ENCODE measurements at regions not wholly inside any gene's neighbourhood (a gene's known extent, or its start where the extent isn't known, plus 50 kb on each side); places are given as distances from the start of the nearest gene placed in this dataset.

DNA sequence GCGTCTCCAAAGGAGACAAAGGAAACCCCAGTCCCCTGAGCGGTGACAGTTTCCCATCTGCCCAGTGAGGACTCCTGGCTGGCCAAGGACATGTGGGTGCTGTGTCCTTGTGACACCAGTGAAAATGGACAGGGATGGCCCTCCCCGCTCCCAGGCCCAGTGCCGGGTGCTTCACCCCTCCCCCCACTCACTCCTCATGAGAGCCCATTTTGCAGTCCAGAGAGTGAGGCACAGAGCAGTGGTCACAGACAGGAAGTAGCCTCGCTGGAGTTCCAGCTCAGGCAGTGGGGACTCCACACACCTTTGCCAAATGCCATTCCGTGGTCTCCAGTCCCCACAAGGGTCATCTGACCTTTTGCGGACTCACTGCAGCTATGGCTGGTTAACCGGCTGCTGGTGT is 642.9 kb downstream of the PTPRU start:
- ATAC-seq: no peak
- 38% methylated on average over 7 of the region's 8 CpGs for WGBS (ENCODE audit: insufficient coverage, insufficient replicate concordance, low lambda C conversion rate, missing lambda C conversion rate)

DNA sequence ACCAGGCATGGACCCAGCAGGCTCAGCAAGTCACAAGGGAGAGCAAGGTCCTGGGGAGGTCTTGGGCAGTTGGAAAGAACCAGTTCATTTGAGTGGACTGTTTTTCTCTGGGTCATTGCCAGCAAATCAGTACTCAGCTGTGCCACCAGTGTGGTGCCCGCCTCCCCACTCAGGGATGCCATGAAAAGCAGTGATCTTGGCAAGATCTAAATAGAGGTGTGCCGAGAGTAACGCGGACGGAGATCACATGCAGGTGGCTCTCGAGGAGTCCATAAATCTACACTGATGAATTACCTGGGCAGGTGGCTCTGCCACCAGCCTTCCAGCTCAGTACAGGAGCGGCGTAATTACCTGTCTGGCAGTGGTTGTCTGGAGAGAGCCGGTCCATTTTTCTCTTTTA is 642.2 kb downstream of the PTPRU start:
- intact Hi-C loops (cut with micrococcal nuclease; ENCODE audit: unreplicated experiment): no loop called here

More for the DNA sequence above, 642.9 kb downstream of the PTPRU start:
- SMC1A ChIA-PET (ENCODE audit: uncharacterized antibody, unreplicated experiment): no interaction called here
- H2AFZ ChIP-seq (ENCODE audit: control insufficient read depth, low read depth, low read length): no peak overlapping the region
- H3K27ac ChIP-seq (ENCODE audit: control insufficient read depth, insufficient read depth): no peak overlapping the region
- in situ Hi-C loops (cut with MboI): no loop called here
- FAIRE-seq (no peak), DNase-seq (ENCODE audit: low read depth, low spot score) (no peak)
- H3K79me2 ChIP-seq (ENCODE audit: control insufficient read depth, insufficient read depth, low read length): no peaks in the 10 kb centered on the region
- H3K27me3 ChIP-seq (replicated peaks in 1 of 2; ENCODE audit: control insufficient read depth in 2 of 2, insufficient read depth in 2 of 2, low read length in 1 of 2): no peaks in the 10 kb centered on the region
- intact Hi-C loops (cut with micrococcal nuclease; ENCODE audit: unreplicated experiment): no loop called here
- H3K4me1 ChIP-seq (ENCODE audit: control insufficient read depth, insufficient read depth, low read length): no peaks in the 10 kb centered on the region
- POLR2A ChIA-PET: no interaction called here
- no peaks in the 10 kb centered on the region for H3K36me3 ChIP-seq (ENCODE audit: control insufficient read depth in 2 of 2, insufficient read depth in 2 of 2, low read length in 1 of 2)
- no peaks in the 10 kb centered on the region for H3K9me3 ChIP-seq (replicated peaks; ENCODE audit: control insufficient read depth, insufficient read depth, low read length)
- TF ChIP-seq ZSCAN29 (IDR thresholded peaks at IDR 0.05): no peak
- H3K9ac ChIP-seq (ENCODE audit: control insufficient read depth, insufficient read depth, low read length): no peak overlapping the region
- H3K4me3 ChIP-seq: no peak overlapping the region
- H3K4me2 ChIP-seq (ENCODE audit: control insufficient read depth, insufficient read depth): no peak overlapping the region
- BruUV-seq (replicated peaks): no TSS peak
- H4K20me1 ChIP-seq (ENCODE audit: control insufficient read depth, insufficient read depth): no peaks in the 10 kb centered on the region
- RAD21 ChIA-PET (ENCODE audit: unreplicated experiment): no interaction called here
- CTCF ChIA-PET: no interaction called here

More for the DNA sequence above, 642.2 kb downstream of the PTPRU start:
- CTCF ChIA-PET: no interaction called here
- no peaks in the 10 kb centered on the region for H3K9me3 ChIP-seq (replicated peaks; ENCODE audit: control insufficient read depth, insufficient read depth, low read length)
- ATAC-seq (no peak), FAIRE-seq (no peak), DNase-seq (ENCODE audit: low read depth, low spot score) (no peak)
- H3K4me2 ChIP-seq (ENCODE audit: control insufficient read depth, insufficient read depth): no peak overlapping the region
- H2AFZ ChIP-seq (ENCODE audit: control insufficient read depth, low read depth, low read length): no peak overlapping the region
- H3K36me3 ChIP-seq (ENCODE audit: control insufficient read depth in 2 of 2, insufficient read depth in 2 of 2, low read length in 1 of 2): no peaks in the 10 kb centered on the region
- H3K4me3 ChIP-seq: no peak overlapping the region
- WGBS (ENCODE audit: insufficient coverage, insufficient replicate concordance, low lambda C conversion rate, missing lambda C conversion rate): 60% methylated on average over 9 of the region's 9 CpGs
- BruUV-seq (replicated peaks): no TSS peak
- no peaks in the 10 kb centered on the region for H4K20me1 ChIP-seq (ENCODE audit: control insufficient read depth, insufficient read depth)
- H3K27me3 ChIP-seq (replicated peaks in 1 of 2; ENCODE audit: control insufficient read depth in 2 of 2, insufficient read depth in 2 of 2, low read length in 1 of 2): no peaks in the 10 kb centered on the region
- SMC1A ChIA-PET (ENCODE audit: uncharacterized antibody, unreplicated experiment): no interaction called here
- in situ Hi-C loops (cut with MboI): no loop called here
- TF ChIP-seq CBX3 (IDR thresholded peaks at IDR 0.05; ENCODE audit: borderline replicate concordance, low read depth): no peak
- TF ChIP-seq CHD2 (IDR thresholded peaks at IDR 0.05; ENCODE audit: borderline replicate concordance, low read depth, low read length): no peak
- no peaks in the 10 kb centered on the region for H3K79me2 ChIP-seq (ENCODE audit: control insufficient read depth, insufficient read depth, low read length)
- RAD21 ChIA-PET (ENCODE audit: unreplicated experiment): no interaction called here
- H3K9ac ChIP-seq (ENCODE audit: control insufficient read depth, insufficient read depth, low read length): no peak overlapping the region
- POLR2A ChIA-PET: no interaction called here
- no peak overlapping the region for H3K27ac ChIP-seq (ENCODE audit: control insufficient read depth, insufficient read depth)
- H3K4me1 ChIP-seq (ENCODE audit: control insufficient read depth, insufficient read depth, low read length): no peaks in the 10 kb centered on the region
